Calu3 (cell line): ENCODE measurements at regions not wholly inside any gene's neighbourhood (a gene's known extent, or its start where the extent isn't known, plus 50 kb on each side); places are given as distances from the start of the nearest gene placed in this dataset.
A peak's percentile ranks its signal among the peaks of the same experiment; 100 is the strongest.

Source experiments
- BruUV-seq: library from RNA; stranded (reverse); fragments of 400-500 nt; replicated peaks from 2 replicates; lab custom pipeline; 2021; lab: Mats Ljungman, UMichigan
- CTCF ChIA-PET: fragments of 300-600 bp; sonication (Branson Sonifier 250); formaldehyde crosslinking; loops from one replicate; lab custom pipeline; 2022; ENCODE audit warnings: antibody characterized with exemption; lab: Charles Lee
- DNase-seq: peaks from one replicate; pipeline ENCODE4 v3.0.0; 2022
- H3K27ac Mint-ChIP-seq: one replicate; pipeline ENCODE4 v1.8.0; 2022; ENCODE audit warnings: mixed read lengths; ENCODE audit not compliant: unreplicated experiment
- H3K27me3 Mint-ChIP-seq: one replicate; pipeline ENCODE4 v1.8.0; 2022; ENCODE audit warnings: mixed read lengths; ENCODE audit not compliant: unreplicated experiment
- H3K36me3 Mint-ChIP-seq: one replicate; pipeline ENCODE4 v1.8.0; 2022; ENCODE audit warnings: mild to moderate bottlenecking, moderate library complexity, mixed read lengths; ENCODE audit not compliant: insufficient read depth, unreplicated experiment
- H3K4me1 Mint-ChIP-seq: one replicate; pipeline ENCODE4 v1.8.0; 2022; ENCODE audit warnings: mild to moderate bottlenecking, low read depth, mixed read lengths; ENCODE audit not compliant: unreplicated experiment
- H3K4me3 Mint-ChIP-seq: one replicate; pipeline ENCODE4 v1.8.0; 2022; ENCODE audit warnings: mild to moderate bottlenecking, low read depth, moderate library complexity, mixed read lengths; ENCODE audit not compliant: unreplicated experiment
- H3K9me3 Mint-ChIP-seq: one replicate; pipeline ENCODE4 v1.8.0; 2022; ENCODE audit warnings: low read depth, mixed read lengths; ENCODE audit not compliant: unreplicated experiment
- CTCF ChIP-seq: fragments of 200-600 bp; IDR thresholded peaks from one replicate; pipeline ENCODE4 v1.8.0; 2022; ENCODE audit warnings: antibody characterized with exemption; ENCODE audit not compliant: unreplicated experiment
- intact Hi-C: fragments of 100-400 bp; cut with micrococcal nuclease; formaldehyde crosslinking; loops from one replicate; pipeline ENCODE4 v1.10.0; 2022; ENCODE audit not compliant: unreplicated experiment

GRCh38 chr20:39876976-39877635 is 811.9 kb downstream of the MAFB start:
- DNase-seq, result no peak
- no peak overlapping the region for H3K4me3 Mint-ChIP-seq
- no peaks in the 10 kb centered on the region for H3K27me3 Mint-ChIP-seq
- TF ChIP-seq CTCF, result no peak
- CTCF ChIA-PET, result no interaction called here
- intact Hi-C loops, result no loop called here
- no peaks in the 10 kb centered on the region for H3K4me1 Mint-ChIP-seq
- BruUV-seq, result no TSS peak
- H3K27ac Mint-ChIP-seq, result no peak overlapping the region
- H3K36me3 Mint-ChIP-seq, result no peaks in the 10 kb centered on the region
- H3K9me3 Mint-ChIP-seq, result peaks cover 11% of the 10 kb centered on the region

- Mint-ChIP-seq H3K27ac (no peak overlapping the region), H3K9me3 (peaks cover 11% of the 10 kb centered on the region), H3K27me3 (no peaks in the 10 kb centered on the region), H3K4me1 (no peaks in the 10 kb centered on the region), H3K4me3 (no peak overlapping the region), H3K36me3 (no peaks in the 10 kb centered on the region)
- no peak for DNase-seq
- no TSS peak for BruUV-seq
- intact Hi-C loops, result no loop called here
- no peak for TF ChIP-seq CTCF
- CTCF ChIA-PET, result no interaction called here
These were observed 813.4 kb downstream of the MAFB start for GRCh38 chr20:39875492-39876110.

GRCh38 chr20:39874049-39874893 is 814.8 kb downstream of the MAFB start:
- Mint-ChIP-seq H3K4me1 (no peaks in the 10 kb centered on the region), H3K4me3 (no peak overlapping the region), H3K9me3 (peaks cover 11% of the 10 kb centered on the region), H3K27ac (no peak overlapping the region), H3K36me3 (no peaks in the 10 kb centered on the region), H3K27me3 (no peaks in the 10 kb centered on the region)
- peak; percentile 61 for TF ChIP-seq CTCF
- BruUV-seq, result no TSS peak
- peak; percentile 41 for DNase-seq
- CTCF ChIA-PET, result no interaction called here
- intact Hi-C loops, result no loop called here

GRCh38 chr20:39873286-39873685 is 815.8 kb downstream of the MAFB start:
- Mint-ChIP-seq H3K27ac (no peak overlapping the region), H3K27me3 (no peaks in the 10 kb centered on the region), H3K9me3 (peaks cover 11% of the 10 kb centered on the region), H3K4me1 (no peaks in the 10 kb centered on the region), H3K4me3 (no peak overlapping the region), H3K36me3 (no peaks in the 10 kb centered on the region)
- no peak for TF ChIP-seq CTCF
- intact Hi-C loops, result no loop called here
- BruUV-seq, result no TSS peak
- CTCF ChIA-PET, result no interaction called here
- no peak for DNase-seq
